GM19324 (cell line): ENCODE measurements at regions not wholly inside any gene's neighbourhood (a gene's known extent, or its start where the extent isn't known, plus 50 kb on each side); places are given as distances from the start of the nearest gene placed in this dataset.

ENCODE experiments used
- ATAC-seq: cut with Tn5 transposase; IDR thresholded peaks from one replicate; pipeline ENCODE4 v1.9.1; 2021; ENCODE audit warnings: mild to moderate bottlenecking, moderate library complexity; ENCODE audit not compliant: unreplicated experiment, low FRiP score

DNA sequence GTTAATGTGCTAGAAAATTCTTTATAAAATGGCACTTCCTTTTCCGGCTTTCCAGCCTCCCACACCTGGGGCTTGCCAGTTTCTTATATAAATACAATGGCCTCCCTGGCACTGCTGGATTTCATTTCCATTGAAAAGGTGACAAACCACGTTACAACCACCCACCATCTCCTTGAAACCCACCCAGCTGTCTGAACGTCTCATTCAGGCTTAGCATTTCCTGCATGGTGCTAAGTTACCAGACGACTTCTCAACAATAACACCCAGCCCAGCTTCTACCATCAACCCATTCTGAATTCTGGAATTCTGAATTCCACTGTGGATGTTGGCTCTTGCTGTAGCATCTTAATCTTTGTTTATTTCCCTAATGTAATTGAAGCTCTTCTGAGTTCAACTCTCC is 499.8 kb upstream of the CELF2 start:
- ATAC-seq = no peak

DNA sequence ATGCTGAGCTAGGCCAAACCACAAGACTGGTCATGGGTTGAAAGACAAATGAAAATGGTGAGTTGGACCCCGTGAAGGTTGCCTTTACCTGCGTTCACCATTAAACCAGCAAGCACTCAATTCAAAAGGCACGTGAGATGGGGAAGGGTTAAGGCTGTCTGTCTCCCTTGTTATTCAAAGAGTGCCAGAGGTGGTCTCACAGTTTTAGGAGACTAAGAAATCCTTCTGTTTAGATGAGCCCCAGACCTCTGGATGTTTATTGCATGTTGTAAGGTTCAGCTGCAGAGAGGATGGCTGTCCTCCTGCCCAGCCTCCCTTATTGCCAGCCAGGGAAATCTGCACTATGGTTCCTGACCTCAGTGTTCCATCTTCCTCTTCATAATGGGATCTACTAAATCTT is 498.0 kb upstream of the CELF2 start:
- ATAC-seq = no peak

DNA sequence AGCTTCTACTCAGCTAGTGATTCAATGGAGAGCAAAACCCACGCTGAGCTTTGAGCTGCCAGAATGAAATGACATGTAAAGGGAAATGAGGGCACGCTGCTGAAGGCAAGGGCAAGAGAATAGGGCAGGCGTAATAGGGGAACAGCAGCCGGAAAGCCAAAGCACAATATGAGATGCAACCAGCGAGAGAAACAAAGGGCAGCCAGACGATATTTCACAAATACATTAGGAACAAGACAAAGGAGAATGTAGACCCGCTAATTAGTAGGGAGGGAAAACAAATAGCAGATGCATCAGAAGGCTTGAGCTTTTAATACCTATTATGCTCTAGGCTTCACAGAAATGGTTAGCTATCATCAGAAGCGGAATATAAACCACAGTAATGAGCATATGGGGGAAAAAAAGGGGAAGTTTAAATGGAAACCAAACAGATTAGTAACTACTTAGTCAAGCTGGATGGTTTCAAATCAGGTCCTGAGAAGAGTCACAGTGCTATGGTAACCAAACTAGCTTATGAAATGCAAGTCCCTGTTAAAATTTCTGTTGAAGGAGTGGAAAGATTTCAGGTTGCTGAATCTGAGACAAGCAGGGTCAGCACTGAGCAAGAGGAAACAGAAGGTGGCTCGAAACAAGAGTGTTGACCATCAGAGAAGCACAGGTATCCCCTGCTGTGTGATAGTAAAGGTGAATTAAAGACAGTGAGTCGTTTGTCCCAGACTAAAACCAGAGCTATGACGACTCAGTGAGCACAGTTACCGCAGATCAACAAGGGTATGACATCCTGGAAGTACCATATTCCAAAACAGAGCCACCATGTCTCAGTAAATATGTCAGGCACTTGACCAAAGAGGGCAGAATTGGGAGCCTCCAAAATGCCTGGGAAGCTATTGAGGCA is 496.9 kb upstream of the CELF2 start:
- no peak for ATAC-seq

DNA sequence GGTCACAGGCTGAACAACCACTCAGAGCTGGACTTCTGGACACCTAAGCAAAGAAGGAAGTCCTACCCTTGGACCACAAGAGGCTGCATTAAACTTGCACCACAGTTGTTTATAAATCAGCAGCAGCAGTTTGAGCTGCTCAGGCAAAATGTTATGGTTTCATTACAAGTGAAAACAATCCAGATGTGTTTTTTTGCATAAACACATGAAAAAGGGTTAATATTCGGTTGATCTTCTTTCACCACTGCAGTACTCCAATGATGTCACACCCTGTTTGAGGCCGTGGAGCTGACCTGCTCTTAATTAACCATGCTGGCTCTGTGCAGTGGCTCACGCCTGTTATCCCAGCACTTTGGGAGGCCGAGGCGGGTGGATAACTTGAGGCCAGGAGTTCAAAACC is 490.8 kb upstream of the CELF2 start:
- no peak for ATAC-seq

DNA sequence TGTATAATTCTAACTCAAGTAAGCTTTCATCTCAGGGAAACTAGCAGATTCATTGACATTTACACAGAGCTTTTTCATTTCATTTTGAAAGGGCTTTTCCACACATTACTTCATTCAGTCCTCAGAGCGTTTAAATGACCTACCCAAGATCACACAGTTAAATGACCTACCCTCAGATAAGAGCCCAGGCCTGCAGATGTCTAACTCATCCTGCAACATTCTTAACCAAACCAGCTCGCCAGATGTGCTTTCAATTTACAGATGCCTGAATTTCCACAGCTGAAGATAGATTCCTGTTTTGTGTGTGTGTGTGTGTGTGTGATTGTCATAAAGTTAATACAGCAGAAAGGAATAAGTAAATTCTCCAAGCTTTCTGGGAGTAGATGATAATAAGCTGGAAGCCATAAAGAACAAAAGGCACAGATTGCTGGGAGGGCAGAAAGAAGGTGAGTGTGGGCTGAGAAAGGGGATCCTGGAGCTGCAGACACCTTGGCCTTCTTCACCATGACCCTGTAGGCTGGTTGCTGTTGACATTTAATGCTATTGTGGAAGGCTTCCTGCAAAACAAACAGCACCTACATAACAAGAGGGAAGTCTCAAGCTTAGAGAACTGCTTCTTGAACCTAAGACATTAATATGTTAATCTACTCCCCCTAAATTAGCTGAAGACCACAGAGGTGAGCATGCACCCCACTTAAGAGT is 489.7 kb upstream of the CELF2 start:
- ATAC-seq = no peak

DNA sequence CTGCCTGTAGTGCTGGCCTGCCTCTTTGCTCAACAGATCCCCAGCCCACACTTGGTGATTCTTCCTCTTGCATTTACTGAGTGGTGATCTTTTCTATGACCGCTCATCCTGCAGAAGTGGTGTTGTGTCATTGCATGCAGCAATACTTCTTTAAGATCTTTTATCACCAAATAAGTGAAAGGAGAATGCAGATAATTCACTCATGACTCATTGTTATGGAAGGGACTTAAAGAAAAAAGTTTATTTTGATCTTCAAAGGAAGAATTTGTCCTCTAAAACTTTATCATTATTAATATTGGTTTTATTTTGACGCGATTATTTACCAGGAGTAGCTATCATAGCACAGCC is 489.1 kb upstream of the CELF2 start:
- no peak for ATAC-seq

DNA sequence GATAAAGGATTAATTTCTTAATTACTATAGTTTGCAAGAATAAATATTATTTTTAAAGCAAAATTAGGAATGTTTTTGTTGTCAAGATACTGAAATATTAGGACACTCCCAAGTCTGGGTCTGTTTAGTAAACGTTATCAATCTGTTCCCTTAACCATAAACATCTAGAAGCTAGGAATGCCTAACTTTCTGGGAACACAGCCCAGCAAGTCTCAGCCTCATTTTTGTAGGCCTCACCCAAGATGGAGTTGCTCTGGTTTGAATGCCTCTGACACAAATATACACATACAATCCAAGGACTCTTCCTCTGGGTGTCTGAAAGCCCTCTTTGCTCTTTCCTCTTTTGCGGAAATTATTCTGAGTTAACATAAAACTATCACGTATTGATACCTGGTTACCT is 487.4 kb upstream of the CELF2 start:
- ATAC-seq = no peak

DNA sequence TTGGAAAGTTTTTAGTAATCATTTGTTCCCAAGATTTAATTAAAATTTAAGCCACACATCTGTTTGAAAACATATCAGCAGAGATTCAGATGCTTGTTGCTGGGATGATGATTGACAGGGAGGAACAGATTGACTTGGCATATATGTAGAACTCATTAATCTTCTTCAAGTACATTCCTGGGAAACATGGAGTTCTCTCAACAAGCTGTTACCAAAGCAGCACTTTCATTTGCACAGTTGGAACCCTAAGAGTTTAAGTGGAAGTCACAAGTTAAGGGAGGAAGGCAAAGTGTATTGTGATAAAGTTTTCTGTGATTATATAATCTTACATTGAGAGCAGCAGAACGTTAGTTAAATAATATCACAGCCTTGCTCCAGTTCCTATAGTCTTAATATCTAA is 485.4 kb upstream of the CELF2 start:
- ATAC-seq = no peak

DNA sequence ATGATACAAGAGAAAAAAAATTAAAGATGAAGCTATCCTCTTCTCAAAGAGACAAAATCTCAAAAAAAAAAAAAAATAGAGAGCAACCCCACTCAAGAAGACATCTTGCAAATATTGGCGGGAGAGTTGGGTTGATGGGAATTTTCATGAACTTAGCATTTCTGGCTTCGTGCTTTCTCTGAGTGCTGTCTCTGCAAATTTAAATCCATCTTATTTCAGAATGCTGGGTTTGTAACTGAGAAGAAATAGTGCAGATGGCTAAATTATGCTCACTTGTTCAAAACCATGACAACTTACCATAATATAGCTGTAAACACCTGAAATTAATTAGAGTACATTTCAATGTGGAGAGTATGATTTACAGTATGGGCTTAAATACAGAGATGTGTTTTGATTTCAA is 484.8 kb upstream of the CELF2 start:
- no peak for ATAC-seq

DNA sequence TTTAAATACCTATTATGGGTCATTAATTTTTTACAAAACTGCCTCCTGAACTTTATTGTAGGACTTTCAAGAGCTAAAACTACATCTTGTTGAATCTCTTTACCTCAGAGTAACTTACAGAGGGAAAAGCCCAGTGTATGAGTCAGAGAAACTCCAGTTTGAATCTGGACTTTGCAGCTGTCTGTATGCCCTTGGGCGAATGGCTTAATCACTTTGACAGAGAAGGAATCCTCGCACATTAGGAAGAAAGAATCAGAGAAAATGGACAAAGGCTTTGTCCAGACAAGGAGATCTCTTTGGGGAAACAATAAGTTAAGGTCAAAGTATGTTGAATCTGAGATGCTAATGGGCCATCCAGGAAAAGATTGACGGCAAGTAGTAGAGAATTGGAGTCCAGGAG is 484.2 kb upstream of the CELF2 start:
- ATAC-seq = no peak

DNA sequence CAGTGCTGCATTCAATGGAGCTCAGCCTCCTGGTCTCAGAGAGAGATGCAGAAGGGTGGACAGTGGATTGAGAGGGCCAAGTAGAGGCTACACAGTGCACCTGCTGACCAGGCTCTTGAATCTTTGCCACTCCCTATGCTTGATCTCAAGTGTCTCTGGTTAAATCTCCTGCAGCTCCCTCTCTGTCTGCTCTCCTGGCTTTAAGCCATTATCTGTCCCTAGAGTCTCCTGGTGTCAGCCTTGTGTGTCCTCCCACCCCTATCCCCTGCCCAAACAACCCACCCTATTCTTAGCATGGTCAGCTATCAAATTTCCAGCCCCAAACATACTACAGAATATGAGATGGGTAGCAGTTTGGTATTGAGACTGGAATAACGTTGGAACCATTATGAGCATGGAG is 479.3 kb upstream of the CELF2 start:
- ATAC-seq = no peak

DNA sequence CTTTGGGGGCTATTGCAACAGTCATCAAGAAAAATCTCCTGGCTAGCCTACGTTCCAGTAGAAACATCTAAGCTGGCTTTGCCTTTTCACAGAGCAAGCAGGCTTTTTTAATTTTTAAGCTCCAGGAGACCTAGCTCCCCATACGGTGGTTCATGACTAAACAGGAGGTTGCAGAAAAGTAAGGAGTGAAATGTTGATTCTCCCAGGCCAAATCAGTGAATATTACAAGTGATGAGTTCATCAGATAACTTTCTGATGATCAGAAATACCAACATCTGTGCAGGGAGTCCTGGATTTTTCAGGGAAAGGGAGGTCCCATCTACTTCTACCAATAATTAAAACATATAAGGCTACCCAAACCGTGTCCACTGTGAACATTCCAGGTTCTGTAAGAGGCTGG is 477.3 kb upstream of the CELF2 start:
- no peak for ATAC-seq

DNA sequence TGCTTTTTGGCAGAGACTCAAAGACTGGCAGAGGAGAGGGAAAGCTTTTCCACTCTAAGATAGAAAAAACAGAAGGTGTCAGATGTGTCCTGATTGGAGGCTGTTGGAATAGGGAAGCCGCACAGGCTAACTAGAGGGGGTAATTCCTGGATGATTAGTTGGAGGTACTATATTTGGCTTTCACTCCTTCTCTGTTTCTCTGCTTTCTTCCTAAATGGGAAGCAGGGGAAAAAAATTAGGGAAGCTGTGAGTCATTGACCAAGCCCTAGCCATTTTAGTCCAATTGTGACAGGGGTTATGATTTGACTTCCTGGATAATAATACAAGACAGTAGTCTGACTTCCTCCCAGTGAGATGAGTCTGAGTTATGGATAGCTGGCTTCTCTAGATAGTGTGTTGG is 475.2 kb upstream of the CELF2 start:
- no peak for ATAC-seq

DNA sequence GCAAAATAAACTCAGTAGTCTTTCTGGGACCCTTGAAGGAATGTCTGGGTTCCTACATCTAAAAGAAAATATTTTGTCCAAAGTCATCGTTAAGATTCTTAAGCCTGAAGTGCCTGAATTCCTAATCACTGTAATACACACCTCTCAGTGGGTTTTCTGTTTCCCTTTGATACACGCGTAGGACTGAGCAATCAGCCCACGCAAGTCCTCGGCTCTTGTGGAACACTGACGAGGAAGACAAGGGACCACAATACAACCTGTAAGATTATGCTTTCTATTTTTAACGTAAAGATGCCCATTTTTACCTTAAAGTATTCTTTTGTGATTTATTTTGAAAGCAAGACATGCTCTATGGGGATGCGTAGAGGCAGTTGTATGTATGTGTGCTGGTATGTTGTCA is 472.8 kb upstream of the CELF2 start:
- no peak for ATAC-seq

DNA sequence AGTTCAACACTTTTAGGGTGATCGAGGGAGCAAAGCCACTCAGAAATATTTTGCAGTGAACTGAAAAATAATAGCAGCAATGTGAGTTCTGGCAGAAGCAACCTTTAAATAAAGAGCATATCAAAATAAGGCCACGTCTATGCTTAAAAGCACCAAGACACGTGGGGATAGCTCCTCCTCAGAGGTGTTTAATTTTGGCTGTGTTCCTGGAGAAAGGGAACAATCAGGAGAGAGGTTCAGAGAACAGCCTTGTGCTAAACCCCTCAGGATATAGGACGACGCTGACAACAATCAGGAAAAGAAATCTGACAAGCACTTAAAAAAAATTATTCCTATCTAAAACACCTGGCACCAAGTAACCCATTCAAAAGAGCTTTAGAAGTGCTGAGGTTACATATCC is 471.9 kb upstream of the CELF2 start:
- no peak for ATAC-seq

DNA sequence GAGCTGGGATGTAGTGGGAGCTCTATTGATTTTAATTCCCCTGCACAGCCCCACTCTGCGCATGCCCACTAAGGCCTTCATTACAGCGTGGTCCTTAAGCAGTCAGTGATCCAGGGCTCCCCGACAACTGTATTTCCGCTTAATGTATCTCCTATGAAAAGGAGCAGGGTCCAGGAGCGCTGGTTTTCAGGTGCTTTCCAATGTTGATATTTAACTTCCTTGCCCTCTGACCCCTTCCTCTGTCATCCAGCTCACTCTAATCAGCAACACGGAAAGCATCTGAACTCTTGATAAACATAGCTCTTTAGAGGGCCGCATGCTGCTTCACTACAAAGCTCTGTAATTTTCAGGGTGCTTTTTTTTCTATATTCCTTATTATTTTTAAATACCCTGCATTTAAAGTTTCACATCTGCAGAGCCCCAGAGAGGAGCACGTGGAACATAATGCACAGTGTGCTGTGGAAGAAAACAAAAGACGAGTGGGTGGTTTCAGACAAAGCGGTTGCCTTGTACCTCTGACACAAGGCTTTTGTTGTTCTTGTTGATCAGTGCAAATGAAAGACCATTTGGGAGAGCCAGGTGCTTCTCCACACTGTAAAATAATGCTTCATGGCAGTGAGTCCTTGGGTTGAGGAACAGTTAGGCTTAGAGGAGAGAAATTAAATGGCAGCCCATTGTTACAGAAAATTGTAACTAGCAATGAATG is 465.9 kb upstream of the CELF2 start:
- no peak for ATAC-seq

DNA sequence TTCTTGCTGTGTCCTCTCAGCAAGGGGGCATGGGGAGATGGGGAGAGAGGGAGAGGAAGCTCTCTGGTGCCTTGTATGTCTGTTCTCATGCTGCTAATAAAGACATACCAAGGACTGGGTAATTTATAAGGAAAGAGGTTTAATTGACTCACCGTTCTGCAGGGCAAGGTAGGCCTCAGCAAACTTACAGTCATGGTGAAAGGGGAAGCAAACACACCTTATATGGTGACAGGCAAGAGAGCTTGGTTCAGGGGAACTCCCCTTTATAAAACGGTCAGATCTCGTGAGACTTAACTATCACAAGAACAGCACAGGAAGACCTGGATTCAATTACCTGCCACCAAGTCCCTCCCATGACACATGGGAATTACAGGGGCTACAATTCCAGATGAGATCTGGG is 464.7 kb upstream of the CELF2 start:
- no peak for ATAC-seq

DNA sequence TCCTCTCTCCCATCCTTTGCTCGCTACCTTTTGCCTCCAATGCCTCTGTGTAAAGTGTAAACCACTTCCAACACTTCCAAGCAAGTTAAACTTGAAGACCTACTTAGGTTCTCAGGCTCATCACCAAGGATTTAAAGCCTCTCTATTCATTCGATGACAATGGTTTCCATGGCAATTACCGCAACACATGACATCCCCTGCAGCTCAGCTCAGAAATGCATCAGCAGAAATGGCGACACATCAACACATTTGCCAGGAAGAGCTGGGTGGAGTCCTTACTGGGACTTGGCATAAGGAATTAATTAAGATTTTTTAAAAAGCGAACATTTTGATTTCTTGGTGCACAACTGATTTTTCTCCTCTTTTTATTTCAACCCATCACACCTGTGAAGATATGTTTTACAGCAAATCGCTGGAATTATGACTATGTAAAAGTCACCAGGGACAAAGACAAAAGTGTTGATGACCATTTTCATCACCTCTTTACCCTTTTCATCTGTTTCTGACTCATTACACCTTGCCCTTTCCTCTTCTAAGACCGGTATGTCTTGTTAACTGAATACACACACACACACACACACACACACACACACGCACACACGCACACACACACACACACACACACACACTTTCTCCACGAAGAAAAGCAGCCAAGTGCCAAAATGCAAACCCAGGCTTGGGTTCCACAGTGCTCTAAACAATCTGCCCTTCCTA is 453.4 kb upstream of the CELF2 start:
- ATAC-seq = no peak

DNA sequence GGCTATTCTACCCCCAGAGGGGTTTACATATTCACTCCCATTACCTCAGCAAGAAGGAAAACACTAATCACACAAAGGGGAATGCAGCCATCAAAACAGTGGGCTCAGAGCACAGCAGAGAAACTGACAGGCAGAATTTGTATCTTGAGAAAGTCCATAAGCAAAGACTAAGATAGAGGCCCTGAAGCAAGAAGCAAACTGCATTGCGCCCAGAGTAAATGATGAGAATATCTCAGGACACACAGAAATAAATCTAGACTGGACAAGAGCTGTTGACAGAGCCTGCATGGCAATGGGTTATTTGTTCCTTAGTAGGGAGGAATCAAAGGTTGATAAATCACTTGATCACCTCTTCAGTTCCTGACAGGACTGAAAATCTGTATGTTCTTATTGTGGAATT is 440.7 kb upstream of the CELF2 start:
- ATAC-seq = no peak

DNA sequence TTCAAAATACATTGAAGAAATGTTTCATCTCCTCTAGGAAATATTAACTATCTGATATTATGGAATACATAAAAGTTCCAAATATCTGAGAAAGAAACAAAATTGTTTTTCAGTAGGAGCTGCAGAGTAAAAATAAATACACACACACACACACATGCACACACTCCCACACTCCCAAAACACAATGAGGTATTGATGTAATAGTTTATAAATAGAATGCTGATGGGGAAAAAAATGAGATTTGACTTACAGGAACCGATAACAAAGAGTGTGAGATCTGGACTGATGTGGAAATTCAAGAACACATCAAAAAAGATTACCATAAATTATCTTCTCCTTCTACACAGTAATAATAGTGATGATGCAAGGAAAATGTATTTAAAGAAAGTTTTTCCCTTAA is 438.0 kb upstream of the CELF2 start:
- no peak for ATAC-seq

DNA sequence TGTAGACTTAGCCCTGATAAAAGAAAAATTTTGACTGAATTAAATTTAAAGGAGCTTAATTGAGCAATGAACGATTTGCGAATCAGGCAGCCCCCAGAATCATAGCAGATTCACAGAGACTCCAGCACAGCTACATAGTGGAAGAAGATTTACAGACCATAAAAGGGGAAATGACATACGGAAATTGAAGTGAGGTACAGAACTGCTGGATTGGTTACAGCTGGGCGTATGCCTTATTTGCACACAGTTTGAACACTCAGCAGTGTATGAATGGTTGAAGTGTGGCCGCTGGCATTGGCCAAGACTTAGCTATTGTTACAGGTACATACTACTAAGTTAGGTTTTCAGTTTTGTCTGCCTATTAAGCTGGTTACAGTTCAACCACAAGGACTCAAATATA is 433.5 kb upstream of the CELF2 start:
- no peak for ATAC-seq
